ENCODE measurements at regions not wholly inside any gene's neighbourhood (a gene's known extent, or its start where the extent isn't known, plus 50 kb on each side); places are given as distances from the start of the nearest gene placed in this dataset.
A peak's percentile ranks its signal among the peaks of the same experiment; 100 is the strongest.

DNA sequence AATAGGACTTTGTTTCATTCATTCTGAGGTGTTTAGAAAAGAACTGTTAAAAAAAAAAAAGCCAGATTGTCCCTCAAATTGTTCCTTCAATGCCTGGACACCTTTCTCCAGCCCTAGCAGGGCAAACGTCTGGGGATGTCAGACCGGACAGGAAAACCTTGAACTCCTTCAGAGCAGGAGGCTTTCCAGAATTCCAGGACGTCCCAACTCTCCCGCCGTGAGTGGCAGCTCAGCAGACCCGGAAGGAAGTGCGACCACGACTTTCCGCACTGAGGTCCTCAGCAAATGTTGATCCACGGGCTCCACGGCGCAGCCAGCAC, 139.1 kb downstream of the DLL1 start:
- DNase-seq: no peak
- H3K27ac ChIP-seq: peak overlapping the region in 3 of 4 donors; percentile 55 to 80 (median 68)

DNA sequence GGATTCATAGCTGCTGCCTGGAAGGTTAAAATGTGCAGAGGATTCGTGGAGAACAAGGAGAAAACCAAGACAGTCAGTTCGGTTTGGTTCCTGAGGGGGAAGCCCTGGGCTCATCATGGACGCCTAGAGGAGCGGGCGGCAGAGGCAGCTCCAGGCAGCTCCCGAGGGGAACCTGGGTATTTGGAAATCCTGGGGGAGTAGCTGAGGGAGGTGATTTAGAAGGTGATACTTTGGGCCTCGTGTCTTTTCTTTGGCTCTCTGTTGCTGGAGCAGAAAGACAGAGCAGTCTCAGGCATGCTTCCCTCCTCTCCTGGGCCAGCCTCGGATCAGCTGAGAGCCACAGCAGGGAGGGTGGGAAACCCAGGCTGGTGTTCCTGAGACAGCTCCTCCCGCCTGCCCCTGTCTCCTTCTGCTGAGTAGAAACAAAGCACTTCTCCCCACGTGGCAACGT, 139.5 kb downstream of the DLL1 start:
- Histone ChIP-seq H3K9me3 (no peaks in the 10 kb centered on the region), H3K36me3 (no peaks in the 10 kb centered on the region), H3K27ac (peak overlapping the region in 3 of 4 donors; percentile 50 to 68 (median 55)), H3K4me1 (peaks cover 6 to 44% (median 11%) of the 10 kb centered on the region in 3 donors), H3K4me3 (no peak overlapping the region), H3K27me3 (peaks cover 0 to 70% (median 0%) of the 10 kb centered on the region in 4 donors)
- 57 to 59% methylated on average over 9 to 11 of the region's 11 CpGs for WGBS, 2 donors
- intact Hi-C loops (cut with DNase I): no loop called here
- TF ChIP-seq, protein P1, sequence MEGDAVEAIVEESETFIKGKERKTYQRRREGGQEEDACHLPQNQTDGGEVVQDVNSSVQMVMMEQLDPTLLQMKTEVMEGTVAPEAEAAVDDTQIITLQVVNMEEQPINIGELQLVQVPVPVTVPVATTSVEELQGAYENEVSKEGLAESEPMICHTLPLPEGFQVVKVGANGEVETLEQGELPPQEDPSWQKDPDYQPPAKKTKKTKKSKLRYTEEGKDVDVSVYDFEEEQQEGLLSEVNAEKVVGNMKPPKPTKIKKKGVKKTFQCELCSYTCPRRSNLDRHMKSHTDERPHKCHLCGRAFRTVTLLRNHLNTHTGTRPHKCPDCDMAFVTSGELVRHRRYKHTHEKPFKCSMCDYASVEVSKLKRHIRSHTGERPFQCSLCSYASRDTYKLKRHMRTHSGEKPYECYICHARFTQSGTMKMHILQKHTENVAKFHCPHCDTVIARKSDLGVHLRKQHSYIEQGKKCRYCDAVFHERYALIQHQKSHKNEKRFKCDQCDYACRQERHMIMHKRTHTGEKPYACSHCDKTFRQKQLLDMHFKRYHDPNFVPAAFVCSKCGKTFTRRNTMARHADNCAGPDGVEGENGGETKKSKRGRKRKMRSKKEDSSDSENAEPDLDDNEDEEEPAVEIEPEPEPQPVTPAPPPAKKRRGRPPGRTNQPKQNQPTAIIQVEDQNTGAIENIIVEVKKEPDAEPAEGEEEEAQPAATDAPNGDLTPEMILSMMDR (IDR thresholded peaks at IDR 0.05): no peak
- TF ChIP-seq POLR2A (IDR thresholded peaks at IDR 0.05): no peak
- DNase-seq: no peak

More for the DNA sequence above, 139.1 kb downstream of the DLL1 start:
- H3K4me1 ChIP-seq: peaks cover 6 to 44% (median 11%) of the 10 kb centered on the region in 3 donors
- 53 to 54% methylated on average over 2 to 3 of the region's 12 CpGs for WGBS, 2 donors
- TF ChIP-seq, protein P1 (IDR thresholded peaks at IDR 0.05): no peak
- no peak for TF ChIP-seq POLR2A (IDR thresholded peaks at IDR 0.05)
- no peak overlapping the region for H3K4me3 ChIP-seq
- intact Hi-C loops (cut with DNase I): no loop called here
- no peaks in the 10 kb centered on the region for H3K9me3 ChIP-seq
- H3K36me3 ChIP-seq: no peaks in the 10 kb centered on the region
- peaks cover 0 to 66% (median 0%) of the 10 kb centered on the region in 4 donors for H3K27me3 ChIP-seq

DNA sequence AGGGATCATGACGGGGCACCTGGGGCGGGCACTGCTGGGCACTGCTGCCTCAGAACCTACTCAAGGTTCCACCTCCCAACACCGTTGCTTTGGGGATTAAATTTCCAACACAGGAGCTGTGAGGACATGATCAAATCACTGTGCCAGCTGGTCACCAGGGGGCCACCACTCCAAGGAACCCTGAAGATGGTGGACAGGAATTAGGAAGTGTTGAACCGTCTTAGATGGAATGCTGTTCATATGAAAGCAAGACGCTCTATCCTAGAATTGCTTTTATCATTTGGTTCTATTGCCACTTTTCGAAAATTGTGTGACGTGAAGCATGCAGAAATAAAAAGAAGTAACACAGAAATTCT, 140.3 kb downstream of the DLL1 start:
- Histone ChIP-seq H3K9me3 (no peaks in the 10 kb centered on the region), H3K36me3 (no peaks in the 10 kb centered on the region), H3K4me3 (no peak overlapping the region), H3K27ac (no peak overlapping the region), H3K27me3 (peaks cover 0 to 70% (median 0%) of the 10 kb centered on the region in 4 donors), H3K4me1 (peaks cover 6 to 47% (median 13%) of the 10 kb centered on the region in 3 donors)
- WGBS, 2 donors: 68 to 74% methylated on average over 6 to 7 of the region's 7 CpGs
- DNase-seq: no peak
- no peak for TF ChIP-seq POLR2A (IDR thresholded peaks at IDR 0.05)
- TF ChIP-seq, protein P1 (IDR thresholded peaks at IDR 0.05): no peak
- intact Hi-C loops (cut with DNase I): no loop called here

DNA sequence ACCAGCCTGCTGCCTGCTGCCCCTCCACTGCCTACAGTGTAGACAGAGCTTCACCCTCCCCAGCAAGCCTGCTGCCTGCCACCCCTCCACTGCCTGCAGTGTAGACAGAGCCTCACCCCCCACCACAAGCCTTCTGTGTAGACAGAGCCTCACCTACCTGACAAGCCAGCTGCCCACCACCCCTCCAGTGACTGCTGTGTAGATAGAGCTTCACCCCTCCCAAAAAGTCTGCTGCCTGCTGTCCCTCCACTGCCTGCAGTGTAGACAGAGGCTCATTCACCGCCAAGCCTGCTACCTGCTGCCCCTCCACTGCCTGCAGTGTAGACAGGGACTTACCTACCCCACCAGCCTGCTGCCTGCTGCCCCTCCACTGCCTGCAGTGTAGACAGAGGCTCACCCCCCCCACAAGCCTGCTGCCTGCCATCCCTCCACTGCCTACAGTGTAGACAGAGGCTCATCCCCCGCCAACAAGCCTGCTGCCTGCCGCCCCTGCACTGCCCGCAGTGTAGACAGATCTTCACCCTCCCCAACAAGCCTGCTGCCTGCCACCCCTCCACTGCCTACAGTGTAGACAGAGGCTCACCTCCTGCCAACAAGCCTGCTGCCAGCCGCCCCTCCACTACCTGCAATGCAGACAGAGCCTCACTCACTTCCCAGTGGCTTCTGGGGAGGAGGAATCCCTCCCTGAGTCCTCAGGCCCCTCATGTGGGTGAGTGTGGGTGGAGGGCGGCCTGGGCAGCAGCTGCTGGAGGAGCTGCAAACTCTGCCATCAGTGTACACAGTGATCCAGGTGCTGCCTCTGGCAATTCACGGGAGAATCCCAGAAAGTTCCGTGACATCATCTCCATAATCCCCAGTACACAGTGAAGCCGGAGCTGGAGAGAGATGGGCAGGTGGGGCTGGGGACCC, 140.9 kb downstream of the DLL1 start:
- H3K4me3 ChIP-seq: no peak overlapping the region
- H3K27ac ChIP-seq: no peak overlapping the region
- H3K36me3 ChIP-seq: no peaks in the 10 kb centered on the region
- peaks cover 6 to 53% (median 17%) of the 10 kb centered on the region in 3 donors for H3K4me1 ChIP-seq
- H3K27me3 ChIP-seq: peaks cover 0 to 70% (median 0%) of the 10 kb centered on the region in 4 donors
- TF ChIP-seq POLR2A (IDR thresholded peaks at IDR 0.05): no peak
- TF ChIP-seq, protein P1 (IDR thresholded peaks at IDR 0.05): no peak
- intact Hi-C loops (cut with DNase I): no loop called here
- no peaks in the 10 kb centered on the region for H3K9me3 ChIP-seq
- DNase-seq: no peak
- 25% methylated on average over 1 of the region's 9 CpGs; no CpG with 5 or more reads in 1 of the 2 donors for WGBS, 2 donors

DNA sequence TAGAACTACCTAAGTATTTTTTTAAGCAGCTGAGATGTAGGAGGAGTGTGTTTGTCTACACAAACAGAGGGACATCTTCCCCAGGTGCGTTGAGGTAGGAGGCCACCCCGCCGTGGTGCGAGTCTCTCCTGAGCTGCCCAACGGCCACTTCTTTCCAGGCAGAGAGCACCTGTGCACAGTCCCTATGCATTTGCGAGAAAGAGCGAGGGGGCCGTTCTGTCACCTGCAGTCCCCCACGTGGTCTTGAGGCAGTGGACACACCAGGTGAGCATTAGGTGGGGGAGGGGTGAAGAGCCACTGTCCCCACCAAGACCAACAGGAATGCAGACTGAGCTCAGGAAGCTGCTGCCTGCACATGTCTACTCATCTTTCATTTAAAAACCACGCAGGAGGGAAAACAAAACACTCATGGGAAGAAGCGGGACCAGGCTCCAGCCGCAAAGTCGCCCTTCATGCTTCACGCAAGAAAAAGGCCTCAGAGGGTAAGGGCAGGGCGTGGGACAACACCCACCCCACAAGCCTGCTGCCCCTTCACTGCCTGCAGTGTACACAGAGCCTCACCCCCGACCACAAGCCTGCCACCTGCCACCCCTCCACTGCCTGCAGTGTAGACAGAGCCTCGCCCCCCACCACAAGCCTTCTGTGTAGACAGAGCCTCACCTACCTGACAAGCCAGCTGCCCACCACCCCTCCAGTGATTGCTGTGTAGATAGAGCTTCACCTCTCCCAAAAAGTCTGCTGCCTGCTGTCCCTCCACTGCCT, 142.0 kb downstream of the DLL1 start:
- Histone ChIP-seq H3K36me3 (no peaks in the 10 kb centered on the region), H3K27me3 (peaks cover 0 to 69% (median 0%) of the 10 kb centered on the region in 4 donors), H3K4me3 (no peak overlapping the region), H3K4me1 (peaks cover 6 to 54% (median 17%) of the 10 kb centered on the region in 3 donors), H3K9me3 (no peaks in the 10 kb centered on the region), H3K27ac (no peak overlapping the region)
- TF ChIP-seq, protein P1 (IDR thresholded peaks at IDR 0.05): no peak
- no peak for TF ChIP-seq POLR2A (IDR thresholded peaks at IDR 0.05)
- no peak for DNase-seq
- intact Hi-C loops (cut with DNase I): no loop called here
- 74 to 88% methylated on average over 7 to 11 of the region's 17 CpGs for WGBS, 2 donors
